Neural progenitor cell (in vitro differentiated cells): ENCODE measurements at regions not wholly inside any gene's neighbourhood (a gene's known extent, or its start where the extent isn't known, plus 50 kb on each side); places are given as distances from the start of the nearest gene placed in this dataset.

ENCODE experiments used
- DNase-seq: peaks from one replicate; pipeline ENCODE4 v3.0.0-alpha.2; 2016; ENCODE audit warnings: low spot score
- H2AFZ ChIP-seq: fragments of 200-600 bp; sonication (generic); replicated peaks from 2 replicates; pipeline ENCODE4 v1.6.1; 2016; ENCODE audit warnings: antibody characterized with exemption
- H3F3A ChIP-seq: fragments of 200-600 bp; sonication (generic); 2 replicates; pipeline ENCODE4 v1.6.1; 2016; ENCODE audit warnings: antibody characterized with exemption, low read depth
- H3K27ac ChIP-seq: fragments of 200-600 bp; sonication (generic); 2 replicates; pipeline ENCODE4 v1.5.1; 2016; ENCODE audit warnings: mild to moderate bottlenecking
- H3K27me3 ChIP-seq: fragments of 200-600 bp; sonication (generic); 2 replicates; pipeline ENCODE4 v1.6.1; 2016; ENCODE audit warnings: mild to moderate bottlenecking, moderate library complexity
- H3K36me3 ChIP-seq: fragments of 200-600 bp; sonication (generic); 2 replicates; pipeline ENCODE4 v1.5.1; 2016
- H3K4me1 ChIP-seq: fragments of 200-600 bp; sonication (generic); 2 replicates; pipeline ENCODE4 v1.6.1; 2016; ENCODE audit warnings: mixed run types
- H3K4me2 ChIP-seq: fragments of 200-600 bp; sonication (generic); 2 replicates; pipeline ENCODE4 v1.6.1; 2016
- H3K4me3 ChIP-seq: fragments of 200-600 bp; sonication (generic); 2 replicates; pipeline ENCODE4 v1.5.1; 2016
- H3K79me2 ChIP-seq: fragments of 200-600 bp; sonication (generic); 2 replicates; pipeline ENCODE4 v1.6.1; 2016; ENCODE audit warnings: low read depth
- H3K9ac ChIP-seq: fragments of 200-600 bp; sonication (generic); 2 replicates; pipeline ENCODE4 v1.6.1; 2016
- H3K9me3 ChIP-seq: fragments of 200-600 bp; sonication (generic); 2 replicates; pipeline ENCODE4 v1.5.1; 2016; ENCODE audit warnings: low read depth
- H4K20me1 ChIP-seq: fragments of 200-600 bp; sonication (generic); 2 replicates; pipeline ENCODE4 v1.6.1; 2016; ENCODE audit warnings: low read depth
- H3K27ac Mint-ChIP-seq: 3 replicates; pipeline ENCODE4 v1.8.0; 2021; ENCODE audit warnings: mixed read lengths
- H3K27me3 Mint-ChIP-seq: 2 replicates; pipeline ENCODE4 v1.8.0; 2022; ENCODE audit warnings: low read depth, mild to moderate bottlenecking, inconsistent platforms, moderate library complexity, mixed read lengths; ENCODE audit not compliant: insufficient read depth
- H3K36me3 Mint-ChIP-seq: 3 replicates; pipeline ENCODE4 v1.8.0; 2021; ENCODE audit warnings: mixed read lengths
- H3K4me1 Mint-ChIP-seq: 3 replicates; pipeline ENCODE4 v1.8.0; 2021; ENCODE audit warnings: mixed read lengths
- H3K4me3 Mint-ChIP-seq: 3 replicates; pipeline ENCODE4 v1.8.0; 2021; ENCODE audit warnings: mild to moderate bottlenecking, moderate library complexity, mixed read lengths
- H3K9me3 Mint-ChIP-seq: 3 replicates; pipeline ENCODE4 v1.8.0; 2020; ENCODE audit warnings: mixed read lengths
- CTCF ChIP-seq: fragments of 200-600 bp; sonication (generic); IDR thresholded peaks from 2 replicates; pipeline ENCODE4 v1.5.1; 2017; ENCODE audit warnings: antibody characterized with exemption, mild to moderate bottlenecking
- EZH2 ChIP-seq: fragments of 200-600 bp; sonication (generic); IDR thresholded peaks from 2 replicates; pipeline ENCODE4 v1.6.1; 2017; ENCODE audit warnings: antibody characterized with exemption, mild to moderate bottlenecking, moderate library complexity
- EZH2phosphoT487 ChIP-seq: fragments of 200-600 bp; sonication (generic); IDR thresholded peaks from 2 replicates; pipeline ENCODE4 v1.6.1; 2017; ENCODE audit warnings: antibody characterized with exemption

- Histone ChIP-seq H3K9ac (no peak overlapping the region), H3K27me3 (no peaks in the 10 kb centered on the region), H3K4me2 (no peak overlapping the region), H4K20me1 (no peaks in the 10 kb centered on the region), H3K27ac (no peak overlapping the region), H3K9me3 (no peaks in the 10 kb centered on the region), H3K4me3 (no peak overlapping the region), H3K79me2 (no peaks in the 10 kb centered on the region), H3K4me1 (no peaks in the 10 kb centered on the region), H3F3A (no peaks in the 10 kb centered on the region), H2AFZ (no peak overlapping the region), H3K36me3 (no peaks in the 10 kb centered on the region)
- H3K36me3 Mint-ChIP-seq: no peaks in the 10 kb centered on the region
- H3K27ac Mint-ChIP-seq: peak overlapping the region; percentile 72
- H3K4me1 Mint-ChIP-seq: peaks cover 24% of the 10 kb centered on the region
- H3K9me3 Mint-ChIP-seq: peaks cover 8% of the 10 kb centered on the region
- TF ChIP-seq CTCF (no peak), EZH2 (no peak), EZH2phosphoT487 (no peak)
- no peak for DNase-seq
- H3K27me3 Mint-ChIP-seq: peaks cover 16% of the 10 kb centered on the region
- H3K4me3 Mint-ChIP-seq: no peak overlapping the region
These were observed 124.7 kb upstream of the SDK1 start for GRCh38 chr7:3176112-3177000.

GRCh38 chr7:3177271-3177670 is 123.8 kb upstream of the SDK1 start:
- Histone ChIP-seq H3K36me3 (no peaks in the 10 kb centered on the region), H3K27ac (no peak overlapping the region), H3K4me1 (no peaks in the 10 kb centered on the region), H3K9me3 (no peaks in the 10 kb centered on the region), H3K4me3 (no peak overlapping the region), H3K27me3 (no peaks in the 10 kb centered on the region), H4K20me1 (no peaks in the 10 kb centered on the region), H3K4me2 (no peak overlapping the region), H3F3A (no peaks in the 10 kb centered on the region), H3K79me2 (no peaks in the 10 kb centered on the region), H3K9ac (no peak overlapping the region), H2AFZ (no peak overlapping the region)
- no peak for TF ChIP-seq CTCF
- no peak for TF ChIP-seq EZH2
- TF ChIP-seq EZH2phosphoT487: no peak
- Mint-ChIP-seq H3K9me3 (peaks cover 3% of the 10 kb centered on the region), H3K27ac (no peak overlapping the region), H3K4me3 (no peak overlapping the region), H3K4me1 (peaks cover 25% of the 10 kb centered on the region), H3K27me3 (peaks cover 16% of the 10 kb centered on the region), H3K36me3 (no peaks in the 10 kb centered on the region)
- DNase-seq: no peak

GRCh38 chr7:3179456-3179855 is 121.6 kb upstream of the SDK1 start:
- peaks cover 16% of the 10 kb centered on the region for H3K27me3 Mint-ChIP-seq
- H3K27ac Mint-ChIP-seq: peak overlapping the region; percentile 59
- H3K36me3 Mint-ChIP-seq: no peaks in the 10 kb centered on the region
- H3K4me1 Mint-ChIP-seq: peaks cover 23% of the 10 kb centered on the region
- Histone ChIP-seq H4K20me1 (no peaks in the 10 kb centered on the region), H3K79me2 (no peaks in the 10 kb centered on the region), H2AFZ (no peak overlapping the region), H3K4me2 (no peak overlapping the region), H3K36me3 (no peaks in the 10 kb centered on the region), H3K27me3 (no peaks in the 10 kb centered on the region), H3K4me3 (no peak overlapping the region), H3K4me1 (no peaks in the 10 kb centered on the region), H3K9me3 (no peaks in the 10 kb centered on the region), H3K9ac (no peak overlapping the region), H3K27ac (no peak overlapping the region), H3F3A (no peaks in the 10 kb centered on the region)
- TF ChIP-seq EZH2phosphoT487 (no peak), EZH2 (no peak), CTCF (no peak)
- H3K4me3 Mint-ChIP-seq: no peak overlapping the region
- H3K9me3 Mint-ChIP-seq: peaks cover 2% of the 10 kb centered on the region
- no peak for DNase-seq
